ENCODE measurements at regions not wholly inside any gene's neighbourhood (a gene's known extent, or its start where the extent isn't known, plus 50 kb on each side); places are given as distances from the start of the nearest gene placed in this dataset.
"Not testable (repeated sequence)": the region's sequence is repeated elsewhere in the genome, so short reads cannot be mapped to it uniquely, and the experiment has no call there.

DNA sequence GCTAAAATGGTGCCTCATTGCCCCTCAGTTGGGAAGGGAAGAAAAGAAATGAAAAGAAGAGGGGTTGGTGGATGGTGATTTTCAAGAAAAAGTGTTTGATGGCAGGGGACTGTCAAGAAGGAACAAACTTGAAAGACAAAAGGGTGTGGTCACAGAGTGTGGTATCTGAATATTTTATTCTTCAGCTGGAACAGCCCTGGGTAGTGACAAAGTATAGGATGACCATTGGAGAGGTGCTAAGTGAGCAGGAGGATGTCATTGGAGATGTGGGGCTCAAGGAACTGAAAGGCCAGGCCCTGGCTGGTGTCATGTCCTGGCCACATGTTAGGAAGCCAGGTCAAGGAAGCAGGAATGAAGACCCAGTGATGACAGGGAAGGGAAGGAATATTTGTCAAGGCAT lies 71.0 kb upstream of the CD55 start:
- POLR2A ChIA-PET: no interaction called here
- H3K27me3 ChIP-seq (ENCODE audit: control insufficient read depth, insufficient read depth, low read length): no peaks in the 10 kb centered on the region
- DNase-seq (ENCODE audit: low read depth, low spot score): no peak
- TF ChIP-seq, protein P1, sequence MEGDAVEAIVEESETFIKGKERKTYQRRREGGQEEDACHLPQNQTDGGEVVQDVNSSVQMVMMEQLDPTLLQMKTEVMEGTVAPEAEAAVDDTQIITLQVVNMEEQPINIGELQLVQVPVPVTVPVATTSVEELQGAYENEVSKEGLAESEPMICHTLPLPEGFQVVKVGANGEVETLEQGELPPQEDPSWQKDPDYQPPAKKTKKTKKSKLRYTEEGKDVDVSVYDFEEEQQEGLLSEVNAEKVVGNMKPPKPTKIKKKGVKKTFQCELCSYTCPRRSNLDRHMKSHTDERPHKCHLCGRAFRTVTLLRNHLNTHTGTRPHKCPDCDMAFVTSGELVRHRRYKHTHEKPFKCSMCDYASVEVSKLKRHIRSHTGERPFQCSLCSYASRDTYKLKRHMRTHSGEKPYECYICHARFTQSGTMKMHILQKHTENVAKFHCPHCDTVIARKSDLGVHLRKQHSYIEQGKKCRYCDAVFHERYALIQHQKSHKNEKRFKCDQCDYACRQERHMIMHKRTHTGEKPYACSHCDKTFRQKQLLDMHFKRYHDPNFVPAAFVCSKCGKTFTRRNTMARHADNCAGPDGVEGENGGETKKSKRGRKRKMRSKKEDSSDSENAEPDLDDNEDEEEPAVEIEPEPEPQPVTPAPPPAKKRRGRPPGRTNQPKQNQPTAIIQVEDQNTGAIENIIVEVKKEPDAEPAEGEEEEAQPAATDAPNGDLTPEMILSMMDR (IDR thresholded peaks at IDR 0.05; ENCODE audit: low read depth, low read length): no peak
- no peak overlapping the region for H3K27ac ChIP-seq (ENCODE audit: low read depth, low read length)
- CTCF ChIA-PET: interaction anchor here (0.9 kb wide), 1 partner anchor 155 kb away, joined by 3 read pairs; no protein-coding TSS in a partner anchor
- H3K4me3 ChIP-seq (ENCODE audit: low read depth, low read length): no peak overlapping the region
- no peaks in the 10 kb centered on the region for H3K9me3 ChIP-seq (ENCODE audit: control insufficient read depth, insufficient read depth, low read length)

DNA sequence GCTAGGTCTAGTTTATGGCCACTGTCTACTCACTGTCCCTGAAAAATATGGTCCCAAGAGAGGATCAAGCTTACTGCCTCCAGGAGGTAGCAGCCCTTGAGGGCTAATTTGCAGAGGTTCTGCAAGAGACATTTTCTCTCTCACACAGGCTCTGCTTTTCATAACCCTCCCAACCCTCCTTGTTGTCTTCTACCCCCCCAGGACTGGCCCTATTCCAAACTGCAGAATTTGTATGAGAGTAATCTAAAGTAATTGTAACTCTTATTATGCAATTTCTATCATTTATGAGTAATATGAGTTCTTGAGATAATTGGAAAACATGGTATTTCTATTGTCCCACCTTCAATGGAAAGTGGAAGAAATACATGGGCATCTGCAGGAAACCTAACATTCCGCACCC lies 70.4 kb upstream of the CD55 start:
- CTCF ChIA-PET: no interaction called here
- Histone ChIP-seq H3K27me3 (ENCODE audit: control insufficient read depth, insufficient read depth, low read length) (no peaks in the 10 kb centered on the region), H3K27ac (ENCODE audit: low read depth, low read length) (no peak overlapping the region), H3K9me3 (ENCODE audit: control insufficient read depth, insufficient read depth, low read length) (no peaks in the 10 kb centered on the region), H3K4me3 (ENCODE audit: low read depth, low read length) (no peak overlapping the region)
- POLR2A ChIA-PET: no interaction called here
- TF ChIP-seq, protein P1 (IDR thresholded peaks at IDR 0.05; ENCODE audit: low read depth, low read length): no peak
- DNase-seq (ENCODE audit: low read depth, low spot score): no peak

- no peak for DNase-seq (ENCODE audit: low read depth, low spot score)
- Histone ChIP-seq H3K27me3 (ENCODE audit: control insufficient read depth, insufficient read depth, low read length) (no peaks in the 10 kb centered on the region), H3K27ac (ENCODE audit: low read depth, low read length) (no peak overlapping the region), H3K4me3 (ENCODE audit: low read depth, low read length) (no peak overlapping the region), H3K9me3 (ENCODE audit: control insufficient read depth, insufficient read depth, low read length) (no peaks in the 10 kb centered on the region)
- ChIA-PET CTCF (interaction anchor here (0.5 kb wide), 1 partner anchor 145 kb away, joined by 3 read pairs; no protein-coding TSS in a partner anchor), POLR2A (no interaction called here)
- TF ChIP-seq, protein P1 (IDR thresholded peaks at IDR 0.05; ENCODE audit: low read depth, low read length): no peak
Measured at GRCh38 chr1:207256869-207257268, 64.6 kb upstream of the CD55 start.

DNA sequence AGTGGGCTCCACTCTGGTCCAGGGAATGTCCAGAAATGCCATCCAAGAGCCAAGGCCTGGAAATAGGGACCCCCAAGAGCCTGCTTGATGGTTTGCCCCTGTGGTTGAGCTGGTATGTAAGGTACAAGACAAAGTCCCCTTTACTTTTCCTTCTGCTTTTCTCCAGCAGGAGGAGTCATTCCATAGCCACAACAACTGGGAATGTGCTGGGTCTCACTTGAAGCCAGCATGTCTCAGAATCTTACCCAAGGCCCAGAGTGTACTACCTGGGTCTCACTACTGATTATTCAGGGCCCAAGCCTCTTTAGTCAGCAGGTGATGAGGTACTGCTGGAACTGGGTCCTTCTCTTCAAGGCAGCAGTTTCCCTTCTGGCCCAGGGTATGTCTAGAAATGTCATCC lies 62.1 kb upstream of the CD55 start:
- no peak for DNase-seq (ENCODE audit: low read depth, low spot score)
- Histone ChIP-seq H3K27ac (ENCODE audit: low read depth, low read length) (no peak overlapping the region), H3K4me3 (ENCODE audit: low read depth, low read length) (no peak overlapping the region), H3K9me3 (ENCODE audit: control insufficient read depth, insufficient read depth, low read length) (no peaks in the 10 kb centered on the region), H3K27me3 (ENCODE audit: control insufficient read depth, insufficient read depth, low read length) (no peaks in the 10 kb centered on the region)
- TF ChIP-seq, protein P1 (IDR thresholded peaks at IDR 0.05; ENCODE audit: low read depth, low read length): peak; percentile 44
- ChIA-PET CTCF (interaction anchor here (0.7 to 1.5 kb wide), 8 partner anchors 11 to 148 kb away, joined by 3 to 6 read pairs (median 4); no protein-coding TSS in a partner anchor), POLR2A (no interaction called here)

DNA sequence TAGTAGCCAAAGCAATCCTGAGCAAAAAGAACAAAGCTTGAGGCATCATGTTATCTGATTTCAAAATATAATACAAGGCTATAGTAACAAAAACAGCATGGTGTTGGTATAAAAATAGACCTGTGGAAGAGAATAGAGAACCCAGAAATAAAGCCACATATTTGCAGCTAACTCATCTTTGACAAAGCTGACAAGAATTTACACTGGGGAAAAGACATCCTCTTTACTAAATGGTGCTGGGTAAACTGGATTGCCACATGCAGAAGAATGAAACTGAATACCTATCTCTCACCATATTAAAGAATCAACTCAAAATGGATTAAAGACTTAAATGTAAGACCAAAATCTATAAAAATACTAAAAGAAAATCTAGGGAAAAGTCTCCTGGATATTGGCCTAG lies 59.5 kb upstream of the CD55 start:
- Histone ChIP-seq H3K9me3 (ENCODE audit: control insufficient read depth, insufficient read depth, low read length) (no peaks in the 10 kb centered on the region), H3K27me3 (ENCODE audit: control insufficient read depth, insufficient read depth, low read length) (no peaks in the 10 kb centered on the region), H3K4me3 (ENCODE audit: low read depth, low read length) (no peak overlapping the region), H3K27ac (ENCODE audit: low read depth, low read length) (no peak overlapping the region)
- DNase-seq (ENCODE audit: low read depth, low spot score): no peak
- TF ChIP-seq, protein P1 (IDR thresholded peaks at IDR 0.05; ENCODE audit: low read depth, low read length): no peak
- ChIA-PET POLR2A (no interaction called here), CTCF (interaction anchor here (0.6 kb wide), 1 partner anchor 55 kb away, joined by 4 read pairs; no protein-coding TSS in a partner anchor)

DNA sequence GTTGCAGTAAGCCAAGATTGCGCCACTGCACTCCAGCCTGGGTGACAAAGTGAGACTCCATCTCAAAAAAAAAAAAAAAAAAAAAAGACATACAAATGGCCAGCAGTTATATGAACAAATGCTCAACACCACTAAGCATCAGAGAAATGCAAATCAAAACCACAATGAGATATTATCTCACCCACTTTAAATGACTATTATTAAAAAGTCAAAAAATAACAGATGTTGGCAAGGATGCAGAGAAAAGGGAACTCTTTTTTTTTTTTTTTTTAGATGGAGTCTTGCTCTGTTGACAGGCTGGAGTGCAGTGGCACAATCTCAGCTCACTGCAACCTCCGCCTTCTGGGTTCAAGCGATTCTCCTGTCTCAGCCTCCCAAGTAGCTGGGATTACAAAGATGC lies 58.6 kb upstream of the CD55 start:
- H3K4me3 ChIP-seq (ENCODE audit: low read depth, low read length); POLR2A ChIA-PET; H3K27me3 ChIP-seq (ENCODE audit: control insufficient read depth, insufficient read depth, low read length); DNase-seq (ENCODE audit: low read depth, low spot score); H3K9me3 ChIP-seq (ENCODE audit: control insufficient read depth, insufficient read depth, low read length); H3K27ac ChIP-seq (ENCODE audit: low read depth, low read length): not testable (repeated sequence)
- CTCF ChIA-PET: interaction anchor here (0.6 kb wide), 1 partner anchor 54 kb away, joined by 4 read pairs; no protein-coding TSS in a partner anchor

Data from AG04450 (cell line).